ENCODE measurements at regions not wholly inside any gene's neighbourhood (a gene's known extent, or its start where the extent isn't known, plus 50 kb on each side); places are given as distances from the start of the nearest gene placed in this dataset.

DNA sequence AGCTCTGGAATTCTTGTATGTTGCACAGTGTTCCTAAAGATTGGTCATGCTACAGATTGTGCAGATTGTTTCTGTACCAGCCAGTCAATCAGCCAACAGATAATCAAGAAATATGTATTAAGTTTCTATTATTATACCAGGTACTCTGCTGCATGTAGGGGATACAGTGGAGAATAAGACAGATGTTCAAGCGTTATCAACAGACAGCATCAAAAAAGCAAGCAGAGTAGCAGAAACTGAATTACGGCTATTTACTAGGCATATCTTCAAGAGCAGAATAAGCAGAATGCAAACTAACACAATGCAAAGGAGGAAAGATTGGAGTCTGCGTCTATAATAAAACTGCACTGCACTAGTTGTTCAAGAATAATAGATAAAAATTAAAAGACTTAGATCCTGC lies 278.6 kb downstream of the ETS1 start:
- no peak for DNase-seq (ENCODE audit: low spot score)
- intact Hi-C loops (cut with DNase I) = no loop called here

DNA sequence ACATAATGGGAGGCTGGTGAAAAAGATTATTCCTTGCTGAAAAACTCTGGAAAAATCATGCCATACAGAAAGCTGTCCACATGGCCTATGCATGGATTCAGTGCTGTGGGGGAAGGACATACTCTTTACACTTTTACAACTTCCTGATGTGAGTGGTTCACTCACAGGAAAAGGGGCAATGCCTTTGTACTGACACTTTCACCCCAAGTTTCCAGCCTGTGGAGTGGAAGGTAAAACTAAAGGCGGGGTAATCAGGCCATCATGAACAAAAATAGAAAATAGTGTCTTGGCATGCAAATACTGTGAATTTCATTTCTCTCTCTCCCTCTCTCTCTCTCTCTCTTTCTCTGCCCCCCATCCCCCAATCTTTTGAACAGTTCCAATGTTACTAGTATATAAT lies 281.8 kb downstream of the ETS1 start:
- intact Hi-C loops (cut with DNase I) = no loop called here
- DNase-seq (ENCODE audit: low spot score) = no peak

DNA sequence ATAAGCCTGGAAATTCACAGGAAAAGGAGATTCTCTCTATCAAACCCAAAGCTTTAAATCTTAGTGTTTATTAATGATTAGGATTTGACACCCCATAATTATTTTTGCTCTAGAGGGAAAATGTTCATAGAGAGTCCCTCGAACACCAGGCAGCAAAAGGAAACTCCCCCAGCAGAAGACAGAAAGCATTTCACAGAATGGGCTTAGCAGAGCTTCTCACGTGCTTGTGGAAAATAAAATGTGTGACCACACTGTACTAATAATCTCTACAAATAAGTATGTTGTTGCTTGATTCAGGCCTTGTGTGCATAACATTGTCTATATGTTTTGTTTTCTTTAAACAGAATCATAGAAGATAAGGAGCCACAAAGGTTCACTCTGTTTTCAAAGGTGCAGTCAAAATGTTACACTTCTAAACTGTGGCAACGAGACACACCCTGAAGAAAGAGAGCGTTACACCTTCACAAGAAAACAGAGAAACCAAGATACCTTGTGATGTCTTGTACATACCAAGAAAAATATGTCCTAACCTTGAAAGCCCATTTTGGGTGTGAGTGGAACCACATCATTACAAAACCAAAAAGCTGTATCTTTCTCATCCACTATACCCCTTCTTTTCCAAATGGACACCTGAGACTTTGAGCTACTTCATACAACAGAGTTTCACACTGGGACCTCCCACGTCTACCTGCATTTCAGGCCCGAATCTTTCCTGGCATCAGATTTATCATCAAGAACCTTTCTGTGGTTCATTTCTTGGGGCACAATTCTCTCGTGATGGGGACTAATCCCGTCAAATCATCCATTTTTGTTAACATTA lies 282.5 kb downstream of the ETS1 start:
- intact Hi-C loops (cut with DNase I) = no loop called here
- no peak for DNase-seq (ENCODE audit: low spot score)

DNA sequence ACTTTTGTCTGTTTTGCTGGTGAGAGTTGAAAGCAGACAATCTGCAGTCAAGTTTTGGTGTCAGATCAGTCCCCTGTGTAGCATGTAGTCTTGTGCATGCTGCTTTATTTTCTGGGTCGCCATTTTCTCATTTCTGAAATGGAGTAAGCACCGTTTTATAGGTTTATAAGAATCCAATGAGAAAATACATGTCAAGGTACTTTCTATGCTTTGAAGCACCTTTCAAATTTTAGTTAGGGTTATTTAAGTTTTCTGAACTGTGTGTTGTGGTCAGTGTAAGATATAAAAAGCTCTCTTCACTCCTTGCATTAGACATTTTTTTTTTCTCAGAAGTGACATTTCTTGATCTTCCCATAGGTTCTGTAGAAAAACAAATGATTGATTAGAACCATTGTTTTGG lies 283.2 kb downstream of the ETS1 start:
- no peak for DNase-seq (ENCODE audit: low spot score)
- intact Hi-C loops (cut with DNase I) = no loop called here

DNA sequence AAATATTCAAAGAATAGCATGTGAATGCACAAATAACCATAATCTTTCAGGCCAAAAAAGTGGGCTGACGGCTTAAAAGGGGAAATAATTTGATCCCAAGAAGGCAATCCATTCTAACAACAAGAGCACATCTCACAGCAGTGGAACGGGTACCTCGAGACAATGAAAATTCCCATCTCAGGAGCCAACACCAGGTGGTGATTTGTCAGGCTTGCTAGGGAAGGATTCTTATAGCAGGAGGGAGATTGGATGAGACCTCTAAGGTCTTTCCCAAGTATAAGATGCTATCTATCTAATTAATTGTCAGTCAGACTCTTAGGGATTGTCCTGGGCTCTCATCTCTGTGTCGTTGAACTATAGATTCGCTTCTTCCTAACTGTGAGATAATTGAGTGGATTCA lies 284.0 kb downstream of the ETS1 start:
- no peak for DNase-seq (ENCODE audit: low spot score)
- intact Hi-C loops (cut with DNase I) = no loop called here

DNA sequence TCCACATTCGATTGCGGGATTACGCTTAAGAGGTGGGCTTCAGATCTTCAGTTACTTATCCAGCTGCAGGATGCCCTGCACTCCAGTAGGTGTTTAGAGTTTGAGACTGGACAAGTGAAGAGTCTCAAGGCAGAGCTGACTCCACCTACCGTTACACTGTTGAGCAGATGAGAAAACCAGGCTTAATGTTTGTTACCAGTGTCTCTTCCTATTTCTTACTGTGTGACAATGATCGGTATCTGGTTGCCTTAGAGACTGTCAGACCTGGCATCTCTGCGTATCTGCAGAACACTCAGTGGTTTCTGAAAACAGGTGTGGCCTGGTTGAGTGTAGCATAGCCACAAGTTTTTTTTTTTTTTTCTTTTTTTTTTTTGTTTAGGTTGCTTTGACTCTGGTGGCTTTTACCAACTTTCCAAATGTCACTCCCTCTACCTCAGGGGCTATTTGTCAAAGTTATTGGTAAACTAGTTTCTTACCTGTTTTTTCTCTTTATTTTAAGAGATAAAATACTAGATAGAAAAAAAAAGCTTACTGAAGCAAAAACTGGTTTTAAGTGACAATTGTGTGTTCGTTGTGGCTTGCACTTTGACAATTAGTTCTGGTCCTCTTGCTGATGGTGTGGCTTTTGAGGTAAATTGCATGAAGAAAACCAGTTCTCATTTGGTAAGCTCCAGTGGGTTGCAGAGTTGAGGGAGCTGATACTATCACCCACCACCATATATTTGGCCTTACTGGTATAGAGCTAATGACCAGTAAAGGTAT lies 284.8 kb downstream of the ETS1 start:
- no peak for DNase-seq (ENCODE audit: low spot score)
- intact Hi-C loops (cut with DNase I) = no loop called here

DNA sequence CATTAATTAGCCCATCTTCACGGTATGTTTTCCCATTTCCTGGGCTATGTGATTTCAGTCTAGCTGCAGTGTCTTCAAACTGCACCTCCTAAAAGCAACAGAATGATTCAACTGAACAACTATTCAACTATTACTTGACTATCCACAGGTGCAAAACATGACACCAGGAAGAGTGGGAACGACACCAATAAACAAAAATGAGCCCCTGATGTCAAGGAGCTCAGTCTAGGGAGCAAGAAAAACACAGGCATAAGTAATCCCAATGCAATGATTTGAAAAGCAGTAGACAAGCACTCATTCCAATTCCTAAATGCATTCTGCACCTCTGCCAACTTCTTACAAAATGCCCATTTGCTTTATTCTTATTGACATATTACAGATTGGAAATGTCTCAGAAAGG lies 285.6 kb downstream of the ETS1 start:
- no peak for DNase-seq (ENCODE audit: low spot score)
- intact Hi-C loops (cut with DNase I) = no loop called here

DNA sequence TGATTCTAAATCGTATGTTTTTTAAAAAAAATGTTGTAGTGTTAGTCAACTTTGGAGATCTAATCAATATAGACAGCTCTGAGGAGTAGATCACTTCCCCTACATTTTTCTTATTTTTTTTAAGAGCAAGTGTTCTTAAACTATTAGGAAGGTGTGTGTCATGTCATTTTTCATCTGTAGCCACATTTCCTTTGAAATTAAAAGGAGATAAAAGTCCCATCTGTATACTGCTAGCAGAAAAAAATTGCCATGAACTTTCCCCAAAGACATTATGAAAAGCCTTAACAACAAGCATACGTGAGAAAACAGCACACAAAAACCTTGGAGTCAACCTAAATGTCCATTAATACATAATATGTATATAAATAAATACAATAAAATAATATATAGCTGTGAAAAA lies 286.6 kb downstream of the ETS1 start:
- intact Hi-C loops (cut with DNase I) = no loop called here
- no peak for DNase-seq (ENCODE audit: low spot score)

DNA sequence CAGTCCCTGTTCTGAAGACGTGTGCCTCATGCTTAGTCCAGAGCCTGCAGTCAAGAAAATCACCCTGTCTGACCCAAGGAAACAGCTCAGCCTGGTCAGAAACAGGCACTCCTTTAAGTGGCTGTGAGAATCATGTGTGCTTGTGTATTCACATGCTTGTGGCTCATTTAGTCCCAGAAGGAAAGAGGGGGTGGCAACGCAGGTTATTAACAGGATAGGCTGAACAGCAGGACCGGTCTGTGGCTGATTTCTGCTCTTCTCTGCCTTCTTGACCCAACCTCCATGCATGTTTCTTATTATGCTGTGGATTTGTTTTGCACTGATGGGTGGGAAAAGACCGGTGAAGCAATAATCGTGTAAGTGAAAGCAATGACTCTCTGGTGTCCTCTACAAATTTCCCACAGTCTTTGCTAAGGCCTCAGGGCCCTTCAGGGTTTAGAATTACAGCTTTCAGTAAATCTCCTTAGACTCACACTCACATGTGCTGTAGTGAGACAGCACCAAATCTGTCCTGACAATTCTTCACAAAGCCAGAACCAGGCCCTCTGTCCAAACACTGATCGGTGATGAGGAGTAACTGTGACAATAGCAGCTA lies 288.1 kb downstream of the ETS1 start:
- no peak for DNase-seq (ENCODE audit: low spot score)
- intact Hi-C loops (cut with DNase I) = loop anchor here in 1 of 2 donors (10.0 kb wide), 2 partner anchors 166 to 526 kb away; no protein-coding TSS in a partner anchor

DNA sequence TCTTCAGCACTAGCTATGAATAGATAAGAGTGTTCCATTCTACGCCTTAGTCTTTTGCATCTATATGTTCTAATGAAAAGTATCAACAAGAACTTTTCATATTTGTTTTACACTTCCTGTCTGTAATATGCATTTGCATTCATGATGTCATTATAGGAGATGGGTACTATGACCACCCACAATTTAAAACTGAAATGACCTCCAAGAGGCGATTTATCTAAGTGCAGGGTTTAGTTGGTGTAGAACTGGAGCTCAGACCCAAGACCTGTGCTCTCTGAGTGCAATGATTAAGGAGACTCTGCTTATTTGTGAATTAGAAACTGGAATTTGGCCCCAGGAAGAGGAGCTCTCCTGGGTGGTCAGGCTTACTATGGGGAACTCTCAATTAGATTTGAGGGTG lies 289.1 kb downstream of the ETS1 start:
- intact Hi-C loops (cut with DNase I) = loop anchor here in 1 of 2 donors (10.0 kb wide), 2 partner anchors 167 to 527 kb away; no protein-coding TSS in a partner anchor
- DNase-seq (ENCODE audit: low spot score) = no peak

DNA sequence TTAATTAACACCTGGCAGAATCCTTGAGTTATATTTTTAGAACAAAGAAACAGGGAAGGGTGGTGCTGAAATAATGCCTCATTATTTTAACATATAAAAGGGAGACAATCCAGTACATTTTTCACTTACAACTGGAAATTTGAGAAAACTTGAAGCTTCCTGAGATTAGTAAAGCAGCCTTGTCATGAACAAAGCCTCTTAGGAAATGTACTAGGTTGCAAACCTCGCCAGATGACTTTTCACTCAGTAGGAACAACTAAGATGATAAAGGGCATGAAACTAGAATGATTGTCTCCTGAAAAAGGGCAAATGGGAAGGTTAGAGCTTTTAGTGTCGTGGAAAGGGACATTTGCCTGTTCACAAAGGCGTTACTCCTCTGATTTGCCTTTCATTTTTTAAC lies 289.6 kb downstream of the ETS1 start:
- intact Hi-C loops (cut with DNase I) = loop anchor here in 1 of 2 donors (10.0 kb wide), 2 partner anchors 167 to 527 kb away; no protein-coding TSS in a partner anchor
- no peak for DNase-seq (ENCODE audit: low spot score)

DNA sequence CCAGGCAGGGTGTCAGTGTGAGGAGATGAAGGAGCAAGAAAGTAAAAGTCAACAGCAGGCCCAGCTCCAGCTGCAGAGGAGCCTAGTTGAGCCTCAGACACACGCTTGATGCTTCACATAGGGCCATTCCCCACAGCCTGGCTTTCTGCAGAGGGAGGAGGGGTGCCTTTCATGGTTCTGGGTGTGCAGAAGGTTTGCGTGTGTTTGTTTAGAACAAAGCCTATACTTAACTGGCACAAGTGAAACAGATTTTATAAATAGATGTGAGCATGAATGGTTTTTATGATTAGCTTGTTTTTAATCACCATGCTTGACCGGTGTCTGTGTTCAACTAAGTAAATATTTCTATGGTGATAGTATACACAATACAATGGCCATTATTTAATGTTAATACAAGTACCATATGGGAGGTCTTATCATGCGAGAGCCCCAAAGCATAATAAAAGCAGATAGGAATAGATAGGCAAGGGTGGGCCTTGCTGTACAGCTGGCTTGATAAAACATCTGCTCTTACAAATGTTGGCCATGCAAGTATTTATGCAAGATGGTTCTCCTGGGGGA lies 290.2 kb downstream of the ETS1 start:
- DNase-seq (ENCODE audit: low spot score) = no peak
- intact Hi-C loops (cut with DNase I) = loop anchor here in 1 of 2 donors (10.0 kb wide), 2 partner anchors 168 to 528 kb away; no protein-coding TSS in a partner anchor

DNA sequence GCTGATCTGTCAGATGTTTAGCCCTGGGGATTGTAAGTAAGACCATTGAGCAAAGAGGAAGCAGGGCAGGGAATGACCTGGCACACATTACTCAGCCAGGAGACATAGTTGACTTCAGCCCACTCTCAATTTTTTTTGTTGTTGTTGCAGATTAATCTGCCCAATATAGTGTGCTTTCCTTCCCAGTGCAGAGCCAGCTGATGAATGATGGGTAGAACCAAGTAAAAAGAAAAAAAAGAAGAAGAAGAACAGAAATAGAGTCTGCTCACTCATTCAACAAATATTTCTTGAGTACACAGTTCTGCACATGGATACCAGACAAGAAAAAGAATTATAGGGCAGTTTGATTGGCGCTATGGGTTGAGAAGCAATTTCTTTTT lies 292.7 kb downstream of the ETS1 start:
- no peak for DNase-seq (ENCODE audit: low spot score)
- intact Hi-C loops (cut with DNase I) = loop anchor here in 1 of 2 donors (10.0 kb wide), 2 partner anchors 170 to 530 kb away; no protein-coding TSS in a partner anchor

DNA sequence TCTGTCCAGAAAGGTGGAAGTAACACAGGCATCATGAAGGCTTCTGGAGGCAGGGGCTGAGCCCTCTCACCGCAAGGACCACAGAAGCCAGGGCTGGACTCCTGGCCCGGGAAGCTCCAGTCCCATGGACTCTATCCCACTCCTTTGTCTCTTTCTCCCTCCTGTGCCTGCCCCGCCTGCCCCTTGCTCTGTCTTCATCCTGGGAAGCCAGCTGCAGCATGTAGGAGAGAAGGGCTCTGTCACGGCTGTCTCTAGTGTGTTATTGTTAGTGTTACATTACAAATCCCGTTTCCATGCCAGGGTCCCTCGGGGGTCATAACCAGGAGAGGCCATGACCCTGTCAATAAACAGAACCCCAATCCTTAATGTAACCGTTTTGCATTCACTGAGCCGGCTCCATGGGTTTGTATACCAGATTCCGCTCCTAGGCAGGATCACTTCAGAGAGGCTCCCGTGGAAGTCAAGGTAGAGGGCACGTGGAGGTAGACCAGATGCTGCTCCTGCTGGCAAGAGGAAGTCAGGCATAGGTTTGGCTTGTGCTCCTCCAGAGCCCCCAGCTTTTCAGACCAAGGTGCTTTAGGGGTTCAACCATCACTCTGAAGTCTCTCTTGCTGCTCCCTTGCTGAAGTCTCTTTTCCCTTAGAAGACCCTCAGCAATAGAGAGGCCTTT lies 293.2 kb downstream of the ETS1 start:
- intact Hi-C loops (cut with DNase I) = loop anchor here in 1 of 2 donors (10.0 kb wide), 2 partner anchors 171 to 531 kb away; no protein-coding TSS in a partner anchor
- DNase-seq (ENCODE audit: low spot score) = no peak

DNA sequence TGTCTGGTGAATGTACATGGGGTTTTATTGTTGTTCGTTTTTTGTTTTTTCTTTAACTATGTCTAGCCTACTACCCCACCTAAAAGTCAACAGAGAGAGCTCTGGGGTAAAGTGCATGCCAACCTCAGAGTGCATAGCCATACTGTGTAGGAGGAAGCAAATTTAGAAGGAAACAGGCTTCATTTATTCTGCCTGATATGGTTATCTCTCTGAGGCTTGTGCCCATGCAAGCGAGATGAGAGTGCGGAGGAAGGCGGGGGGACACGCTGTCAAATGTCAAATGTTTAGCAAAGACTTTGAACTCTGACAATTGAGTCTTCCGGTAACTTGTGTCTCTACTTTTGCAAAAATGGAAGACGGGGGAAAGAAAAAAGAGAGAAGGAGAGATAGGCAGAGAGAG lies 295.5 kb downstream of the ETS1 start:
- intact Hi-C loops (cut with DNase I) = loop anchor here in 1 of 2 donors (2.0 to 10.0 kb wide), 3 partner anchors 173 to 533 kb away; no protein-coding TSS in a partner anchor
- no peak for DNase-seq (ENCODE audit: low spot score)

DNA sequence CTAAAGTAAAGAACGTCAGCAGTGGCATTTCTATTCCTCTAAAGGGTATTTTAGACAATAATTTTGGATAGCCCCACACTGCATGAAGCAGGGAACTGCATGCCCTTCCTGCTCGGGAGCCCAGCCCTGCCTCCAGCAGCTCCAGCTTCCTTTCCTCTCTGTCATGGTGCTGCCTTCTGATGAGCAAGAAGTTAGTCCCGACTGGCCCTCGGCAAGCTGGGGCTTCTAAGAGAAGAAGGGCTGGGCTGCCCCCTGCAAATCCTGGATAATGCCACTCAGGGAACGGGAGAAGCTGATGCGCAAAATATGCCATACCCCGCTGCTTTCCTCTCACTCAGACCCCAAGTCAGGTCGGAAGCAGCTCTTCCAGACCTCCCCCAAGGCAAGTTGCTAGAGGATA lies 296.4 kb downstream of the ETS1 start:
- intact Hi-C loops (cut with DNase I) = loop anchor here in 1 of 2 donors (2.0 to 10.0 kb wide), 3 partner anchors 174 to 534 kb away; no protein-coding TSS in a partner anchor
- DNase-seq (ENCODE audit: low spot score) = no peak

DNA sequence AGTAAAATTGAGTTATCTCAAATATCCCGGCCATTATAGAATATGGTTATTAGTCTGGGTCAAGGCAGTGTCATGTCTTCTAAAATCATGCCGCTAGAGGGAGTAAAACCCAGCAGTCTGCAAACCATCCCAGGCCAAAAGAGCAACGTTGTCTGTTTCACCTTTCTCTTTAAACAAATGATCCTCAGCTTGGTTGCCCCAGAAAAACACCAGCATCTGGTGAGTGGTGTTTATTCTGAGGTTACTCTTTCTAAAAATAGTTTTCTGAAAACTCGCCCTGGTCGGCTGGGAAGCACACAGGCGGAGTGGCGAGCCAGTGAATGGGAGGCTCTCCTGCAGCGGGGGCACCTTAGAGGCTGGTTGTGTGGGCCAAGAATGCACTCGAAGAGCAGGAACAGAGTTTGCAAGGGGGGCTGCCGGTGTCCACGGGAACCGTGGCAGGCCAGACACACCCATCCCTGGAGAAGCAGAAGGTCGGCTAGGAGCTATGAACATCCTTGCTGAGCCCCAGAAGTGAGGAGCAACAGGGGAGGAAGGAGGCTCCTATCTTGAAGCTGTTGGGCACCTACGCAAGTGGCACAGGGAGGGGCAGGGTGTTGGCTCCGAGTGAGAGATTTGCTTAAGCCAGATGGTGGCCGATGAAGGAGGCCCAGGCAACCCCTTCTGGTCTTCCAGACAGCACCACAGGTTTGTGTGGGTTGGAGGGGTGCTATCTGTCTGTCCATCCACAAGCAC lies 297.1 kb downstream of the ETS1 start:
- DNase-seq (ENCODE audit: low spot score) = peak; percentile 81
- intact Hi-C loops (cut with DNase I) = loop anchor here in 1 of 2 donors (2.0 to 10.0 kb wide), 3 partner anchors 175 to 535 kb away; no protein-coding TSS in a partner anchor

DNA sequence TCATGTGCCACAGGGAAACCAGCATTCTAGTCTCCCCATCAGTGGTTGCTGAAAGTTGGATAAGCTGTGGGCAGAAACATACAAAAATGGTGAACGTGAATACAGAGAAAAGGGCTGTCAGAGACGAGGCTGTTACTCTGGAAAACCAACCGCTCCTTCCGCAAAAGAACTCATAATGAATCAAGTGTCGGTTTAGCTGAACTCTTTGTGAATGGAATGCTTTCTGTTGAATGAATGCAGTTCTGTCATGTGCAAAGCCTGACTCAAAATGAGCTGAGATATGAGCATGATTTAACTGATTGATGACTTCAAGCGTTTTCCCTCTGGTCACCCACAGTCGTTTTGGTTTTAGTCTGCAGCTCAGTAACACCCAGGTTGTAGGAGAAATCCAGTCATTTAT lies 298.3 kb downstream of the ETS1 start:
- no peak for DNase-seq (ENCODE audit: low spot score)
- intact Hi-C loops (cut with DNase I) = loop anchor here (5.0 to 10.0 kb wide), 2 partner anchors 114 to 343 kb away; no protein-coding TSS in a partner anchor
